ENCODE measurements at regions not wholly inside any gene's neighbourhood (a gene's known extent, or its start where the extent isn't known, plus 50 kb on each side); places are given as distances from the start of the nearest gene placed in this dataset.

GRCh38 chr13:56697011-56697410 is 443.7 kb upstream of the PRR20A start:
- TF ChIP-seq POLR2A (IDR thresholded peaks at IDR 0.05) (no peak), CTCF (IDR thresholded peaks at IDR 0.05) (no peak)

All from suprapubic skin (tissue), 3 donors.